ENCODE measurements at regions not wholly inside any gene's neighbourhood (a gene's known extent, or its start where the extent isn't known, plus 50 kb on each side); places are given as distances from the start of the nearest gene placed in this dataset.

- Histone ChIP-seq H3K27me3 (ENCODE audit: insufficient read depth, low read length, poor library complexity) (no peaks in the 10 kb centered on the region), H3K4me2 (ENCODE audit: insufficient read depth, low read length) (no peak overlapping the region), H3K79me2 (ENCODE audit: insufficient read depth, low read length) (no peaks in the 10 kb centered on the region), H4K20me1 (ENCODE audit: insufficient read depth, low read length) (no peaks in the 10 kb centered on the region), H3K4me3 (ENCODE audit: low read depth in 1 of 2, low read length in 2 of 2) (no peak overlapping the region), H3K4me1 (ENCODE audit: insufficient read depth, low read length) (no peaks in the 10 kb centered on the region), H3K36me3 (ENCODE audit: insufficient read depth, low read length) (no peaks in the 10 kb centered on the region), H2AFZ (ENCODE audit: low read depth, low read length) (no peak overlapping the region), H3K9me3 (ENCODE audit: insufficient read depth, low read length, severe bottlenecking) (no peaks in the 10 kb centered on the region), H3K9ac (ENCODE audit: low read depth, low read length) (no peak overlapping the region), H3K27ac (ENCODE audit: low read length) (no peak overlapping the region)
- ATAC-seq (ENCODE audit: insufficient read depth, low read depth) = no peak
- TF ChIP-seq CTCF (IDR thresholded peaks at IDR 0.05; ENCODE audit: borderline replicate concordance, extremely low read depth, low read length, poor library complexity, severe bottlenecking) (no peak), EZH2 (IDR thresholded peaks at IDR 0.05; ENCODE audit: borderline replicate concordance, low read depth, low read length, severe bottlenecking) (no peak)
- no peak for DNase-seq
These were observed 253.3 kb downstream of the TJP1 start for GRCh38 chr15:29568840-29569532.

- no peaks in the 10 kb centered on the region for H3K36me3 ChIP-seq (ENCODE audit: insufficient read depth, low read length)
- no peak overlapping the region for H3K4me2 ChIP-seq (ENCODE audit: insufficient read depth, low read length)
- no peak overlapping the region for H3K9ac ChIP-seq (ENCODE audit: low read depth, low read length)
- H3K79me2 ChIP-seq (ENCODE audit: insufficient read depth, low read length) = no peaks in the 10 kb centered on the region
- H3K27me3 ChIP-seq (ENCODE audit: insufficient read depth, low read length, poor library complexity) = no peaks in the 10 kb centered on the region
- no peak for ATAC-seq (ENCODE audit: insufficient read depth, low read depth)
- no peak for TF ChIP-seq EZH2 (IDR thresholded peaks at IDR 0.05; ENCODE audit: borderline replicate concordance, low read depth, low read length, severe bottlenecking)
- no peak for TF ChIP-seq CTCF (IDR thresholded peaks at IDR 0.05; ENCODE audit: borderline replicate concordance, extremely low read depth, low read length, poor library complexity, severe bottlenecking)
- H3K27ac ChIP-seq (ENCODE audit: low read length) = no peak overlapping the region
- no peaks in the 10 kb centered on the region for H3K9me3 ChIP-seq (ENCODE audit: insufficient read depth, low read length, severe bottlenecking)
- no peak overlapping the region for H2AFZ ChIP-seq (ENCODE audit: low read depth, low read length)
- no peaks in the 10 kb centered on the region for H3K4me1 ChIP-seq (ENCODE audit: insufficient read depth, low read length)
- H4K20me1 ChIP-seq (ENCODE audit: insufficient read depth, low read length) = no peaks in the 10 kb centered on the region
- no peak overlapping the region for H3K4me3 ChIP-seq (ENCODE audit: low read depth in 1 of 2, low read length in 2 of 2)
- no peak for DNase-seq
These were observed 254.9 kb downstream of the TJP1 start for GRCh38 chr15:29567336-29567735.

- no peak for DNase-seq
- H4K20me1 ChIP-seq (ENCODE audit: insufficient read depth, low read length) = no peaks in the 10 kb centered on the region
- H3K4me1 ChIP-seq (ENCODE audit: insufficient read depth, low read length) = no peaks in the 10 kb centered on the region
- no peak overlapping the region for H3K4me3 ChIP-seq (ENCODE audit: low read depth in 1 of 2, low read length in 2 of 2)
- no peaks in the 10 kb centered on the region for H3K9me3 ChIP-seq (ENCODE audit: insufficient read depth, low read length, severe bottlenecking)
- no peak overlapping the region for H3K9ac ChIP-seq (ENCODE audit: low read depth, low read length)
- H3K4me2 ChIP-seq (ENCODE audit: insufficient read depth, low read length) = no peak overlapping the region
- no peaks in the 10 kb centered on the region for H3K27me3 ChIP-seq (ENCODE audit: insufficient read depth, low read length, poor library complexity)
- no peaks in the 10 kb centered on the region for H3K79me2 ChIP-seq (ENCODE audit: insufficient read depth, low read length)
- ATAC-seq (ENCODE audit: insufficient read depth, low read depth) = no peak
- no peak overlapping the region for H2AFZ ChIP-seq (ENCODE audit: low read depth, low read length)
- TF ChIP-seq CTCF (IDR thresholded peaks at IDR 0.05; ENCODE audit: borderline replicate concordance, extremely low read depth, low read length, poor library complexity, severe bottlenecking) = no peak
- no peak for TF ChIP-seq EZH2 (IDR thresholded peaks at IDR 0.05; ENCODE audit: borderline replicate concordance, low read depth, low read length, severe bottlenecking)
- no peak overlapping the region for H3K27ac ChIP-seq (ENCODE audit: low read length)
- H3K36me3 ChIP-seq (ENCODE audit: insufficient read depth, low read length) = no peaks in the 10 kb centered on the region
These were observed 255.4 kb downstream of the TJP1 start for GRCh38 chr15:29566914-29567313.
